ENCODE measurements at regions not wholly inside any gene's neighbourhood (a gene's known extent, or its start where the extent isn't known, plus 50 kb on each side); places are given as distances from the start of the nearest gene placed in this dataset.

DNA sequence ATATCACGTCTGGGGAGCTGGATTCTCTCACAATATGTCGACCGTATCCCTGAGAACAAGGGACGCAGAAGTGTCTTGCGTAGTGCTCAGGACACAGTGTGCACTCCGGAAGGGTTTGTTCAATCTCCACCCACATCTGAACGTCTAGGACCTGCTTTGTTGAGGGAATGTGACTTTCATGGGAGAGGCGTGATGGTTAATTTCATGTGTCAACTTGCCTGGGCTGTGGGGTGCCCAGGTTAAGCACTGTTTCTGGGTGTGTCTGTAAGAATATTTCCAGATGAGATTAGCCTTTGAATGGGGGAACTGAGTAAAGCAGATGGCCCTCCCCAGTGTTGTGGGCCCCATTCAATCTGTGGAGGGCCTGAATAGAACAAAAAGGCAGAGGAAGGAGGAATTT, 80.4 kb upstream of the SFMBT2 start:
- H3K9me3 ChIP-seq (ENCODE audit: control insufficient read depth in 2 of 2, insufficient read depth in 1 of 2, low read depth in 1 of 2, low read length in 1 of 2) = peaks cover 0 to 4% of the 10 kb centered on the region in 2 donors
- H3K27me3 ChIP-seq (ENCODE audit: control insufficient read depth in 1 of 2, insufficient read depth in 2 of 2, low read length in 2 of 2) = no peaks in the 10 kb centered on the region
- no peak overlapping the region for H3K27ac ChIP-seq (ENCODE audit: low read depth in 2 of 2, low read length in 1 of 2)
- peaks cover 0 to 2% of the 10 kb centered on the region in 2 donors for H3K4me1 ChIP-seq (ENCODE audit: control insufficient read depth in 2 of 2, insufficient read depth in 2 of 2, low read length in 1 of 2)
- WGBS, 2 donors = 80 to 81% methylated on average over 8 of the region's 8 CpGs
- no peak overlapping the region for H3K4me3 ChIP-seq (ENCODE audit: low read depth in 1 of 2, low read length in 2 of 2)
- no peaks in the 10 kb centered on the region for H3K36me3 ChIP-seq (ENCODE audit: control insufficient read depth in 2 of 2, insufficient read depth in 2 of 2, low read length in 1 of 2)

GRCh38 chr10:7488418-7488829, 77.6 kb upstream of the SFMBT2 start:
- Histone ChIP-seq H3K36me3 (ENCODE audit: control insufficient read depth in 2 of 2, insufficient read depth in 2 of 2, low read length in 1 of 2) (no peaks in the 10 kb centered on the region), H3K9me3 (ENCODE audit: control insufficient read depth in 2 of 2, insufficient read depth in 1 of 2, low read depth in 1 of 2, low read length in 1 of 2) (peaks cover 0 to 4% of the 10 kb centered on the region in 2 donors), H3K27ac (ENCODE audit: low read depth in 2 of 2, low read length in 1 of 2) (no peak overlapping the region), H3K27me3 (ENCODE audit: control insufficient read depth in 1 of 2, insufficient read depth in 2 of 2, low read length in 2 of 2) (no peaks in the 10 kb centered on the region), H3K4me1 (ENCODE audit: control insufficient read depth in 2 of 2, insufficient read depth in 2 of 2, low read length in 1 of 2) (peaks cover 0 to 1% of the 10 kb centered on the region in 2 donors), H3K4me3 (ENCODE audit: low read depth in 1 of 2, low read length in 2 of 2) (no peak overlapping the region)
- 42 to 49% methylated on average over 6 of the region's 6 CpGs for WGBS, 2 donors

GRCh38 chr10:7487528-7487927, 76.7 kb upstream of the SFMBT2 start:
- Histone ChIP-seq H3K4me3 (ENCODE audit: low read depth in 1 of 2, low read length in 2 of 2) (no peak overlapping the region), H3K4me1 (ENCODE audit: control insufficient read depth in 2 of 2, insufficient read depth in 2 of 2, low read length in 1 of 2) (peaks cover 0 to 1% of the 10 kb centered on the region in 2 donors), H3K36me3 (ENCODE audit: control insufficient read depth in 2 of 2, insufficient read depth in 2 of 2, low read length in 1 of 2) (no peaks in the 10 kb centered on the region), H3K9me3 (ENCODE audit: control insufficient read depth in 2 of 2, insufficient read depth in 1 of 2, low read depth in 1 of 2, low read length in 1 of 2) (peaks cover 0 to 4% of the 10 kb centered on the region in 2 donors), H3K27ac (ENCODE audit: low read depth in 2 of 2, low read length in 1 of 2) (no peak overlapping the region), H3K27me3 (ENCODE audit: control insufficient read depth in 1 of 2, insufficient read depth in 2 of 2, low read length in 2 of 2) (no peaks in the 10 kb centered on the region)
- WGBS, 2 donors = 34 to 53% methylated on average over 2 of the region's 2 CpGs

GRCh38 chr10:7486528-7486927, 75.7 kb upstream of the SFMBT2 start:
- no peak overlapping the region for H3K27ac ChIP-seq (ENCODE audit: low read depth in 2 of 2, low read length in 1 of 2)
- WGBS, 2 donors = 87 to 89% methylated on average over 6 of the region's 6 CpGs
- H3K4me1 ChIP-seq (ENCODE audit: control insufficient read depth in 2 of 2, insufficient read depth in 2 of 2, low read length in 1 of 2) = peaks cover 0 to 1% of the 10 kb centered on the region in 2 donors
- peaks cover 0 to 4% of the 10 kb centered on the region in 2 donors for H3K9me3 ChIP-seq (ENCODE audit: control insufficient read depth in 2 of 2, insufficient read depth in 1 of 2, low read depth in 1 of 2, low read length in 1 of 2)
- H3K27me3 ChIP-seq (ENCODE audit: control insufficient read depth in 1 of 2, insufficient read depth in 2 of 2, low read length in 2 of 2) = no peaks in the 10 kb centered on the region
- no peaks in the 10 kb centered on the region for H3K36me3 ChIP-seq (ENCODE audit: control insufficient read depth in 2 of 2, insufficient read depth in 2 of 2, low read length in 1 of 2)
- H3K4me3 ChIP-seq (ENCODE audit: low read depth in 1 of 2, low read length in 2 of 2) = no peak overlapping the region

GRCh38 chr10:7485799-7486198, 75.0 kb upstream of the SFMBT2 start:
- H3K4me3 ChIP-seq (ENCODE audit: low read depth in 1 of 2, low read length in 2 of 2) = no peak overlapping the region
- H3K27me3 ChIP-seq (ENCODE audit: control insufficient read depth in 1 of 2, insufficient read depth in 2 of 2, low read length in 2 of 2) = no peaks in the 10 kb centered on the region
- 61 to 74% methylated on average over 13 of the region's 13 CpGs for WGBS, 2 donors
- H3K4me1 ChIP-seq (ENCODE audit: control insufficient read depth in 2 of 2, insufficient read depth in 2 of 2, low read length in 1 of 2) = peaks cover 0 to 1% of the 10 kb centered on the region in 2 donors
- H3K9me3 ChIP-seq (ENCODE audit: control insufficient read depth in 2 of 2, insufficient read depth in 1 of 2, low read depth in 1 of 2, low read length in 1 of 2) = no peaks in the 10 kb centered on the region
- H3K27ac ChIP-seq (ENCODE audit: low read depth in 2 of 2, low read length in 1 of 2) = no peak overlapping the region
- H3K36me3 ChIP-seq (ENCODE audit: control insufficient read depth in 2 of 2, insufficient read depth in 2 of 2, low read length in 1 of 2) = no peaks in the 10 kb centered on the region

GRCh38 chr10:7485244-7485556, 74.4 kb upstream of the SFMBT2 start:
- Histone ChIP-seq H3K4me1 (ENCODE audit: control insufficient read depth in 2 of 2, insufficient read depth in 2 of 2, low read length in 1 of 2) (peaks cover 0 to 1% of the 10 kb centered on the region in 2 donors), H3K27ac (ENCODE audit: low read depth in 2 of 2, low read length in 1 of 2) (peak overlapping the region in 1 of 2 donors; percentile 8)

DNA sequence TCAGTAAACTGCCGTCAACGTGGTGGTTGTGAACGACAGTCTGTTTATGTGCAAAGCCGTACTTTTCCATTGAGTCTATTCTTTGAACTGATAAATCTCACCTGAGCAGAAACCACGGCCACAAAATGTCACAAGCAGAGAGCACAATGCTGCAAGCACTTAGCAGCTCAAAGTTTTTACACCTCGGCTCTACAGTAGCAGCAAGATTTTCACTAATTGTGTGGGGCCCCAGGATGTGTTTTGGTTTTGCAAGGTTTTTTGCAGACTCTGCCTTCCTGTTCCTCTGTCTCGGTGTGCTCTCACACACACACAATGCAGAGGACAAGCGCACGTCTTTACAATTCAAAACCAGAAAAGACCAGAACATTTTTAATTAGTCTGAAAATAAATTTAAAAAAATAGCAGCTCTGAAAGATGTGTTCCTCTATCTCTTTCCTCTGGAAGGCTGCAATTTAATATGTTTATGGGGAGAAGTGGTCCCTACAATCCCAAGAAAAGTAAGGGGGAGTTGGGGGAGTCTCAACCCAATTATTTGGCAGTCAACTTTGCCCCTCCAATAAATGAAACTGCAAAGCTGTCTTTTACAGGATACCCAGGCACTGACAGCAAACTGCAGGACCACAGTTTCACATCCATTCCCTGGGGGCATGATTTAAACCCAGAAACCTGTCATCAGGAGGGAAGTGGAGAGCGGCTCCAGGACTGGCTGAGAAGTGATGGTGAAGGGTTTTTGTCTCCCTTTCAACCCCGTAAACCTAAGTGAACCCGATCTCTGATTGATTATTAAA, 73.8 kb upstream of the SFMBT2 start:
- no peaks in the 10 kb centered on the region for H3K9me3 ChIP-seq (ENCODE audit: control insufficient read depth in 2 of 2, insufficient read depth in 1 of 2, low read depth in 1 of 2, low read length in 1 of 2)
- WGBS, 2 donors = 38 to 43% methylated on average over 12 of the region's 12 CpGs
- H3K36me3 ChIP-seq (ENCODE audit: control insufficient read depth in 2 of 2, insufficient read depth in 2 of 2, low read length in 1 of 2) = no peaks in the 10 kb centered on the region
- H3K27ac ChIP-seq (ENCODE audit: low read depth in 2 of 2, low read length in 1 of 2) = peak overlapping the region; percentile 8 to 21
- no peak overlapping the region for H3K4me3 ChIP-seq (ENCODE audit: low read depth in 1 of 2, low read length in 2 of 2)
- H3K4me1 ChIP-seq (ENCODE audit: control insufficient read depth in 2 of 2, insufficient read depth in 2 of 2, low read length in 1 of 2) = peaks cover 0 to 1% of the 10 kb centered on the region in 2 donors
- no peaks in the 10 kb centered on the region for H3K27me3 ChIP-seq (ENCODE audit: control insufficient read depth in 1 of 2, insufficient read depth in 2 of 2, low read length in 2 of 2)

More at GRCh38 chr10:7485244-7485556, 74.4 kb upstream of the SFMBT2 start:
- H3K36me3 ChIP-seq (ENCODE audit: control insufficient read depth in 2 of 2, insufficient read depth in 2 of 2, low read length in 1 of 2) = no peaks in the 10 kb centered on the region
- no peak overlapping the region for H3K4me3 ChIP-seq (ENCODE audit: low read depth in 1 of 2, low read length in 2 of 2)
- H3K27me3 ChIP-seq (ENCODE audit: control insufficient read depth in 1 of 2, insufficient read depth in 2 of 2, low read length in 2 of 2) = no peaks in the 10 kb centered on the region
- no peaks in the 10 kb centered on the region for H3K9me3 ChIP-seq (ENCODE audit: control insufficient read depth in 2 of 2, insufficient read depth in 1 of 2, low read depth in 1 of 2, low read length in 1 of 2)
- WGBS, 2 donors = 24 to 38% methylated on average over 9 of the region's 9 CpGs

DNA sequence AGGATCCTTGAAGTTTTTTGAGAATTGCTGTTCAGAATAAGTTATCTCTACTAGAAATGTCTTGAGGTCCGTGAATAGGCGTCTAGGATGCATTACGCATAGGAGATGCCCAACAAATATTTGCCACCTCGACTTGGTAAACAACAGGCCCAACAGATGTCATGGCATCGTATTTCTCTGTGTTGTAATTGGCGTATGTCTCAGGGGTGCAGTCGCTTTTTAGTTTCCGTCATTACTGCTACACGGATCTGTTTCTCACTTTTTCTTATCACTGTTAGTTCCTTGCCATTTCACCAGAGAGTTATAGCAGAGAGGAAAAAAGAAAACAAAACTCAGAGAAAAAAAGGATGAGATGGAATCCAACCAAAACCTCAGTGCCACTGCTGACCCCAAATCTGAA, 73.0 kb upstream of the SFMBT2 start:
- Histone ChIP-seq H3K27ac (ENCODE audit: low read depth in 2 of 2, low read length in 1 of 2) (peak overlapping the region in 1 of 2 donors; percentile 2), H3K27me3 (ENCODE audit: control insufficient read depth in 1 of 2, insufficient read depth in 2 of 2, low read length in 2 of 2) (no peaks in the 10 kb centered on the region), H3K4me3 (ENCODE audit: low read depth in 1 of 2, low read length in 2 of 2) (no peak overlapping the region), H3K4me1 (ENCODE audit: control insufficient read depth in 2 of 2, insufficient read depth in 2 of 2, low read length in 1 of 2) (peaks cover 0 to 1% of the 10 kb centered on the region in 2 donors), H3K36me3 (ENCODE audit: control insufficient read depth in 2 of 2, insufficient read depth in 2 of 2, low read length in 1 of 2) (no peaks in the 10 kb centered on the region), H3K9me3 (ENCODE audit: control insufficient read depth in 2 of 2, insufficient read depth in 1 of 2, low read depth in 1 of 2, low read length in 1 of 2) (no peaks in the 10 kb centered on the region)
- WGBS, 2 donors = 80 to 81% methylated on average over 9 of the region's 9 CpGs

- Histone ChIP-seq H3K36me3 (ENCODE audit: control insufficient read depth in 2 of 2, insufficient read depth in 2 of 2, low read length in 1 of 2) (no peaks in the 10 kb centered on the region), H3K27me3 (ENCODE audit: control insufficient read depth in 1 of 2, insufficient read depth in 2 of 2, low read length in 2 of 2) (no peaks in the 10 kb centered on the region), H3K4me3 (ENCODE audit: low read depth in 1 of 2, low read length in 2 of 2) (no peak overlapping the region), H3K9me3 (ENCODE audit: control insufficient read depth in 2 of 2, insufficient read depth in 1 of 2, low read depth in 1 of 2, low read length in 1 of 2) (no peaks in the 10 kb centered on the region), H3K27ac (ENCODE audit: low read depth in 2 of 2, low read length in 1 of 2) (no peak overlapping the region), H3K4me1 (ENCODE audit: control insufficient read depth in 2 of 2, insufficient read depth in 2 of 2, low read length in 1 of 2) (peaks cover 0 to 1% of the 10 kb centered on the region in 2 donors)
- 92 to 93% methylated on average over 8 of the region's 8 CpGs for WGBS, 2 donors
Measured at GRCh38 chr10:7482992-7483391, 72.2 kb upstream of the SFMBT2 start.

DNA sequence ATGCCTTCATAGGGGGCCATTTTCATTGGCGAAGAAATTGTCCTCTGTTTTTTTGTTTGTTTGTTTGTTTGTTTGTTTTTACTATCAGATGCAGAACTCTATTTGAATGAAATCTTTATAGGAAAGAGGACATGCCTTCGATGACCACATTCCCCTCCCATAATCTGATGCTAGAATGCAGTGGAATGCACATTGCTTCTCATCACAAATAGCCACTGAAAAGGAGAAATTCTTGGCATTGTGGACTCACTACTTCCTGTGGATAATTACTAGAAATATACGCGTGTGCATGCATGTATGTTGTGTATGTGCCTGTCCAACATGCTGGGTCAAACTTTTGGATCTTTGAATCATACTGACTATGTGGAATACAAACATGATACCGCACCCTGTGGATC, 70.5 kb upstream of the SFMBT2 start:
- Histone ChIP-seq H3K9me3 (ENCODE audit: control insufficient read depth in 2 of 2, insufficient read depth in 1 of 2, low read depth in 1 of 2, low read length in 1 of 2) (no peaks in the 10 kb centered on the region), H3K27me3 (ENCODE audit: control insufficient read depth in 1 of 2, insufficient read depth in 2 of 2, low read length in 2 of 2) (no peaks in the 10 kb centered on the region), H3K4me1 (ENCODE audit: control insufficient read depth in 2 of 2, insufficient read depth in 2 of 2, low read length in 1 of 2) (peaks cover 0 to 1% of the 10 kb centered on the region in 2 donors), H3K4me3 (ENCODE audit: low read depth in 1 of 2, low read length in 2 of 2) (no peak overlapping the region), H3K27ac (ENCODE audit: low read depth in 2 of 2, low read length in 1 of 2) (no peak overlapping the region), H3K36me3 (ENCODE audit: control insufficient read depth in 2 of 2, insufficient read depth in 2 of 2, low read length in 1 of 2) (no peaks in the 10 kb centered on the region)
- 44 to 55% methylated on average over 5 of the region's 5 CpGs for WGBS, 2 donors
